H1 (cell line): ENCODE measurements at regions not wholly inside any gene's neighbourhood (a gene's known extent, or its start where the extent isn't known, plus 50 kb on each side); places are given as distances from the start of the nearest gene placed in this dataset.

ENCODE experiments used
- KDM1A ChIP-seq: fragments of 200-600, 300-600 bp; sonication (generic); IDR thresholded peaks from 2 replicates; pipeline ENCODE4 v1.7.1; 2016; ENCODE audit warnings: mild to moderate bottlenecking, low read length, borderline replicate concordance
- NANOG ChIP-seq: IDR thresholded peaks from 2 replicates; pipeline ENCODE4 v1.6.1; 2011; ENCODE audit warnings: low read length, low read depth, mild to moderate bottlenecking, inconsistent platforms; ENCODE audit not compliant: insufficient read depth, poor library complexity, severe bottlenecking
- RNF2 ChIP-seq: fragments of 200-900, 300-1000 bp; sonication (generic); IDR thresholded peaks from 2 replicates; pipeline ENCODE4 v1.7.1; 2016; ENCODE audit warnings: borderline replicate concordance, low read depth, mild to moderate bottlenecking, antibody characterized with exemption, low read length; ENCODE audit not compliant: poor library complexity, severe bottlenecking; ENCODE audit errors: missing control alignments
- RXRA ChIP-seq: IDR thresholded peaks from 2 replicates; pipeline ENCODE4 v1.6.1; 2011; ENCODE audit warnings: low read depth, mild to moderate bottlenecking, low read length, moderate library complexity; ENCODE audit not compliant: insufficient read depth

DNA sequence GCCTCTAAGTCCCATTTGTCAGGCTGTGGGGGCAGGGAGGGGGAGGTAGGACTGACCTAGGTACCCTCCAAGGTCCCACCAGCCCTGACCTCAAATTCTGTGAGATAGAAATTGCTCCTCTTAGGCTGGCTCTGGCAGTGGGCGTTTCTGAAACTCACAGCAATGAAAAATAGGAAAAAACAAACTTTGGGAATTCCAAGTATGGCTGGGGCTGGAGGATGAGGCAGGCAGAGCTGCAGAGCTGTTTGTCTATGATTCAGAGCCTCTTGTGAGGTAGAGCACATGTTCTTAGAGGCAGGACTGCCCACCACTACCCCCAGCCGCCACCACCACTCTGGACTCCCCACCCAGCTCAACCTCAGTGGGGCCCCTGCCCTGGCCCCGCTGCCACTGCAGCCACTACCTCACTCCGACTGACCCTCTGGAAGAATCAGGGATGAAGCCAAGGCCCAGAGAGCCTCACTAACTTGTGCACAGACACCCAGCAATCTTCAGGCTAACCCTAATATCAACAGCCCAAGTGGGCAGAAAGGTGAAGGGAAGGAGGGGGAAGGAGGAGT lies 98.2 kb downstream of the PJA1 start (continued):
- TF ChIP-seq KDM1A = no peak
- no peak for TF ChIP-seq RXRA
- TF ChIP-seq RNF2 = no peak
- no peak for TF ChIP-seq NANOG
